ENCODE measurements at regions not wholly inside any gene's neighbourhood (a gene's known extent, or its start where the extent isn't known, plus 50 kb on each side); places are given as distances from the start of the nearest gene placed in this dataset.
"Not testable (repeated sequence)": the region's sequence is repeated elsewhere in the genome, so short reads cannot be mapped to it uniquely, and the experiment has no call there.

DNA sequence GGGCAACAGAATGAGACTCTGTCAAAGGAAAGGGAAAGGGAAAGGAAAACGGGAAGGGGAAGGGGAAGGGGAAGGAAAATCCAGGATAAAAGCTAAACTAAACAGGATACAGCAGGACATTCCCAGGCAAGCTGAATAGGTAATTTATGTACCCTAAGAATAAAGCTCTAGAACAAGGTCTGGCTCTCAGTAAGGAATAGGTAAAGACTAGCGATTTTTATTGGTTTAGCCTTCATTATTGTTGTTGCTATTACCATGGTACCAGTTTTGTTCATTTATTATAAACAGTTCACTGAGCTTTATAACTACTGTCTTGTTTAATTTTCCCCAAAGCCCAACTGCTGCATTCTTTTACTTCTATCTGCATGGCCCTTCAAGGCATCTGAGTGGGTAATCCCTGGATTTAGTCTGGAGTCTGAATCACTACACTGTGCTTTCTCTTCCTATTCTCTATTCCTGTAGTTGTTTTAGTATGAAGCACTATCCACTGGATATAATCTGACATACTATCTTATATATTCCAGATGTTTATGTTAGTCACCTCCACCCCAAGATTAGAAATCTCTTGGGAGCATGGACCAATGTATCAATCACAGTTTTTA lies 127.1 kb upstream of the TANK start:
- no peak for DNase-seq

DNA sequence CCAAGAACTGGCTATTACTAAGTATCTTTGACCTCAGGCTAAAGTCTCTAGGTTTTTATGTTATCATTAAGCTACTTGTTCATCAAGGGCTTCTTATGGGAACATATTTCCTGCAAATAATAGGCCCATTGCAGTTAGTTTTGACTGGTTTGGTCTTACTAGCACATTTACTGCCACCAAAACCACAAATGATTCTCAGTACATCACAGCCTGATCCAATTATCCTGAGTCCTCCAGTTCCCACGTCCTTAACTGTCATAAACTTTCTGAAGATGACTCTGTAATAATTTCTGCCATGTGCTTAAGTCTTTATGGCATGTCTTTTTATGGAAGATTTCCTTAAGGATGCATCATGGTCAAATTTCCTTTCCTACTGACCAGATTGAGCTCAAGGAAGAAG lies 123.3 kb upstream of the TANK start:
- DNase-seq, result no peak

DNA sequence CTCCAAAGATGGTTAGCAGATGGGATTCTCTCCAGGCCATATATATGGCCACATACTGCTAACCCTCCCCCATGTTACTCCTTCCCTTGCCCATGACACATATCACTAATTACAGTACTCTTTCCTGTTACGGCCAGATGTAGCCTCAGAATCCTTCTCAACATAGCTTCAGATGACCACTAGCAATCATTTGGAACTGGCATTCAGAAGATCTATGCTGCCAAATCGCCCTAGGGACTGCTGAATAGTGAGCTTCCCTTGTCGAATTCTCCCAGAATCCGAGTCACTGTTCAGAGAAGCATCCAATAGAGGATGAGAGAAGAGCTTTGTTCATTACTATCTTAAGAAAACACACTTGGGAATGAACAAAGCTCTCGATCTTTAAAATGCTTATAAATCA lies 121.2 kb upstream of the TANK start:
- DNase-seq, result no peak

DNA sequence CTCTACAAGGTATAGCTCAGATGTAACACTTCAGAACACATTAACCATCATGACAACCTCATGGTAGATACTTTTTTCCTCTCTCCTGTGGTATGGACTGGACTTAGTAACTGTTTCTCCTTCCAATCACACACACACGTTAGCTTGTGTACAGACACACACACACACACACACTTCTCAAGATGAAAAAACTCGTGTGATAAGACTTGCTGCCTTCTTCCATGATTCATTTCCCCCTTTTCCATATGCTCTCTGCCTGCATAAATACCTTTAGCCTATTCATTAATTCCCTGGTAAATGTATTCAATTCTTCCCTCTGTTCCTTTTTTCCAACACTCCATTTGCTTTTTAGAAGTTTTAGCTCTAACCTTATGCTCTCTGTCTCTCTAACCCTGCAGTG lies 118.9 kb upstream of the TANK start:
- DNase-seq, result no peak

DNA sequence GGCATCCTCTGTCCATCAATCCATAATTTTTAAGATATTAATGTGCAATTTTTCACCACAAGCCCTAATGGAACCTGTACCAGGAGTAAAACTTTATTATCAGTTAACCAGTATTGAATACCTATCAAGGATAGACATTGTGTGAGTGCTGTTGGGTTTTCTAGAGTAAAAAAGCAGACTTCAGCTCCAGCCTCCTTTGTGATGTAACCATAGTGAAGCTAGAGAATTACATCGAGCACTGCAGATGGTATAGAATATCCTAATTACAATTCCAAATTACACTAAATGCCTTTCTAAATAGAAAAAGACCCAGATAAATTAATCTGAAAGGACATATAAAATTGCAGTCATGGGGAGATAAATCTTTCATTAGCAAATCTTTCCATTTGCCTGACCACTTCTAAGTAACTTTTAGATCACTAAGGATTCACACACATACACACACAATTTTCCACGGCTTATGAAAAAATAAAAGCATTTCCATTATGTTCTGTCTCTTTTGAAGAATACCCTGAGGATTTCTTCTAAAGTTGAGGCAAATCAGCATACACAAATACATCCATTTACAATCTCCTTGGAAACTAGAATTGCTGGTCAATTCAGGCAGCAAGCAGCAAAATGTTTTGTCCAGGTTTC lies 117.1 kb upstream of the TANK start:
- DNase-seq, result no peak

DNA sequence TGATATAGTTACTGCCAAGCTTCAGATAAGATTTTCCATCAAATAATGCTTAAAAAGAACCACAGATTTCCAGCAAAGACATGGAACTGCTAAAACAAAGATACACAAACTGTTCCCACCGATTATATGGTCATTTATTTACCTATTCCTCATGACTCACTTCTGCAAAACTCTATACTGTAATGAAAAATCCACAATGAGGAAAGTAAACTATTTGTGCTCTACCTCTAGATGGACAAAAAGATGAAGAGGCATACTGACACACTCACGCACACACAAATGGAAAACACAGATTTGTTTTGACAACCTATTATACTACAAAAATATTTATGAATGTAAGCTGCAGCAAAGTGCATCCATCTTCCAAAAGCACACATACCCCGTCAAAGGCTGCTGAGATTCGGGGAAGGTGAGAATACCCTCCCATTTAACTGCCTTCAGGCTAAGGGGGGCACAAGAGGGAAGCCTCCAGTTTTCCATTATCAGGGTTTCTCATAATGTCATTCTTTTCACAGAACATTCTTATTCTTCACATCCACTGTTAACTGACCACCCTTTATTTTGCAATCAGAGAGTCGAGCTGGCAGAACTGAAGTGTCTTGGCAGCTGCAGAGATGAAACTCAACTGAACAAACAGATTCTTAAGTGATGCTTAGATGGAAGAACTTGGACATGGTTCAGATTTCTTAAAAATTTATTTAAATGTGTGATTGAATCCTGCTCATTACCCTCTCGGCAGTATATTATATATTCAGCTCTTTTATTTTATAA lies 115.9 kb upstream of the TANK start:
- no peak for DNase-seq

DNA sequence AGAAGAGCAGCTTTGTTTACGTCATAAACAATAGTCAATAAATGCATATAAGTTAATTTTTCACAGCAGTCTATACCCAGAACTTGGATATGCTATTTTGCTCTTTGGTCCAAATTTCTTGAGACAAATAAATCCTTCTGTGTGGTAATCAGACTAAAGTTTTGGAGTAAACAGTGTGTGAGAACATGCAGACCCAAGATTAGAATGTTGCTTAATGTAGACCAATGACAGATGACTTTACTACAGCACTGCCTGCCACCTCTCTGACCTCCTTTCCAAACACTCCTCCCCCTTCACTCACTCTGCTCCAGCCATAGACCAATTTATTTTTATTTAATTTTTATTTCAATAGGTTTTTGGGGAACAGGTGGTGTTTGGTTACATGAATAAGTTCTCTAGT lies 115.3 kb upstream of the TANK start:
- DNase-seq, result no peak

DNA sequence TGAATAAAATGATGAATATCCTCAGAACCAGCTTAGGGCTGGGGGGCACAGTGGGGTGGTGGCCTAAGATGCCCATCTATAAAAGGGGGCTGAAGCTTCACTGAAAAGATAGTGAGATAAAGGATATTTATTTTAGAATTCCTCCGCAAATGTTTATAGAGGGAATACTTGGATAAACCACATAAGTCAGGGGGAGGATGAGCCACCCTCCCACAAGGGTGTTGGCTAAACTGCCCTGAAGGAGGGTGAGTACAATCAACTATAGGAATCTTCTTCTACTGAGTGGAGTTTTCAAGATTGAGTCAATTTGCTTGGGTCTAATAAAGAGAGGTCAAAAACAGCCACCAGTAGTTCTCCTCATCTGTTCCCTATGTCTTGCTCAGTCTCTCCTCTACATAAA lies 114.5 kb upstream of the TANK start:
- DNase-seq, result no peak

DNA sequence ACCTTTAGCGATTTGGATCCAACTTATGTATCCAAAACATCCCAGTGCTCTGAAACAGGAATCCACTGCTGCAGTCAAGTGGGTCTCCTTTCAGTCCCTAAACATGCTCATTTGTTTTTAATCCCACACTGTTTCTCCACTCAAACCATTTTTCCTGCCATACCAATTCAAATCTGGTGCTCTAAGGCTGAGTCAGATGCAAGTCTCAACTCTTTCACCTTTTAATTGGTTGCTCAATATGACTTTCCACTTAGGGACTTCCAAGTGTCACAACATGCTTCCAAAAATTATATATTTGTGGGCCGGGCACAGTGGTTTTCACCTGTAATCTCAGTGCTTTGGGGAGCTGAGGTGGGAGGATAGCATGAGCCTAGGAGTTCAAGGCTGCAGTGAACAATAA lies 113.4 kb upstream of the TANK start:
- DNase-seq, result no peak

DNA sequence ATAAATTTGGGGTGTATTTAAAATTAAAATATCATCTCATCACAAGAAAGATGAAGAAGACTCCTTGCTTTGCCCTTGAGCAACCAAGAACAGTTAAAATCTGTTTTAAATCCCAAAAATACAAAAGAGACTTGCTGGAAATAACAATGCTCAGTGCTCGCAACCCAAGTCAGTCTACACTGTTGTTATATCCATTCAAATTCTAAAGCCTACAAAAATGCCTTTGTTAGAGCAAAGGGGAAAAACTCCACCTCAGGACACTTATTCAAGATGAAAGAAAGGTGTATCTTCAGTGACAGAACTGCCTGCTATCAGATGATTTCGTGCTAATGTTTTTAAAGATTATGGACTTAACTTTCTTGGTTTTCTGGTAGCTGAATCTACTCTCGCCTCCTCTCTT lies 111.9 kb upstream of the TANK start:
- no peak for DNase-seq

DNA sequence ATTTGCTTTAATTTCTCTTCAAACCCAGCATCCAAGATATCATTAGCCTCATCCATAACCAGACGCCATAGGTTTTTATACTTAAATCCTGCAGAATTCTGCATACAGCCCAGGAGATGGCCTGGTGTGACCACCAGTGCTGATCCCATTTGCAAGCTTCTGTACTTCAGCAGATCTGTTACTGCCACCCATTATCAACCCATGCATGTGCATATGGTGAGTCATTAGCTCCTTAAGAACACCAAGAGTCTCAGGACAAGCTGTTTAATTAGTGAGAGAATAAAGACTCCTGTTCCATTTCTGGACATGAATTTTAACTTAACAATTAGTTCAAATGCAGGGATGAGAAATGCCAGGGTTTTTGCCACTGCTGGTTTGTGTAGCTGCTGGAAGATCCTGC lies 110.7 kb upstream of the TANK start:
- DNase-seq, result no peak

DNA sequence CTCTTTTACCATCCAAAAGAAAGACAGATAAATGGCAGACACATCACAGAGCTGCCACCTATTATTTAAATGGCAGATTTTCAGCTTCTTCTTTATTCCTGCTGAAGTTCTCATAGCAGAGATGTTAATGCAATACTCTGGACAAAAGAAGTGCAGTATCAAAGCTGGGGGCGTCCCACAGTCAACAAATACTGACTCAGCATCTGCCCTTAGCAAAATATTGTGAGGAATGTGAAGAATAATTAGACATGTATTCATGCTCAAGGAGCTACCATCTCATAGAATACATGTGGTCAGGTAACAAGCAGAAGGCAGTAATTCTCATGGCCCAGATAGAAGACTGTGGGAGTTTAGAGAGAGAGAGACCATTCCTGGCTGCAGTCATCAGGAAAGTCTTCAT lies 108.0 kb upstream of the TANK start:
- no peak for DNase-seq

DNA sequence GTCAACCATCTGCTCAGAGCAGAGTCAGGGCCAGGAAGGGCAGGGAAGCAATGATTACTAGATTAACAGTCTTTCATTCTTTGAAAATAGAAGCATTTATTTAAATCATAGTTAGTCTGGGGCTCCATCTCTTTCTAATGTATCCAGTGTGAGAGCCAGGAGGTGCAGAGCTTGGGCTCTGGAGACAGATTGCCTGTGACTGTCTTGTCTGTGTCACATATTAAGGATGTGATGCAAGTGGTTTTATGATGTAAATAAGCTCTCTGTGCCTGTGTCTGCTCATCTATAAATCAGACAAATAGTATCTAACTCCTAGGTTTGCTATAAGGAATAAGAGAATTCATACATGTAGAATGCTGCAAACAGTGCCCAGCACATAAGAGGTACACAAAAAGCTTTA lies 104.9 kb upstream of the TANK start:
- DNase-seq, result no peak

DNA sequence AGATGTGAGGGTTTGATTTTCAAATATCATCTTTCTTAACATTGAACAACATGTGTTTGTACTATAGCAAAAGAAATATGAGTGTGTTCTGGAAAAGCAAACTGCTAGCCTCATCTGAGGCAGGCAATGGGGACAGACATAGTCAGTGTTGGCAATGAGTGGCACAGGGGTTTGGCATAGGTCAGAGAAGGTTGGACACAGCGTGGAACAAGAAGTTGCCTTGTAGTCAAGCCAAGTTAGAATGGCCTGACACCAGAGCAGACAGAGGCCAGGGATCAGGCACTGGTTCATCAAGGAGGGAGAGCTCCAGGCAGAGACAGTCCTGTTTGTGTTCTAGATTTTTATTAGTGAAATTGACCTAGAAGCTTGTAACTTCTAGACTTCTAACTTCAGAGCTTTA lies 100.8 kb upstream of the TANK start:
- DNase-seq, result no peak

DNA sequence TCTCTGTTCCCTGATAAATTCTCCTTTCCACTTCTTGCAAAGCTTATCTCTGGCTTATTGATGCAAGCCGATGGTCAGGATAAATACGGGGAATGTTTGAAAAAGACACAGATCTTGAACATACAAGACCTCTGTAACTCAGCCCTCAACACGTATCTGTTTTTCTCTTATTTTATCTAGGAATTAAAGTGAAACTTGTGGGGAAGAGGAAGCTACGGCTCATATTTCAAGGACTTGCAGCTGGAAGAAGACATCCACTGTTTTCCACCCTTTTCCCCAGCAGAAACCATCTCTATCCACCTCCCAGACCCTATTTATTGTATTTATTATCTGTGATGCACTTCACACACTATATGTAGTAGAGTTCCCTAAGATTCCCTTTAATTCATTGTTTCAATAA lies 98.4 kb upstream of the TANK start:
- DNase-seq, result no peak

DNA sequence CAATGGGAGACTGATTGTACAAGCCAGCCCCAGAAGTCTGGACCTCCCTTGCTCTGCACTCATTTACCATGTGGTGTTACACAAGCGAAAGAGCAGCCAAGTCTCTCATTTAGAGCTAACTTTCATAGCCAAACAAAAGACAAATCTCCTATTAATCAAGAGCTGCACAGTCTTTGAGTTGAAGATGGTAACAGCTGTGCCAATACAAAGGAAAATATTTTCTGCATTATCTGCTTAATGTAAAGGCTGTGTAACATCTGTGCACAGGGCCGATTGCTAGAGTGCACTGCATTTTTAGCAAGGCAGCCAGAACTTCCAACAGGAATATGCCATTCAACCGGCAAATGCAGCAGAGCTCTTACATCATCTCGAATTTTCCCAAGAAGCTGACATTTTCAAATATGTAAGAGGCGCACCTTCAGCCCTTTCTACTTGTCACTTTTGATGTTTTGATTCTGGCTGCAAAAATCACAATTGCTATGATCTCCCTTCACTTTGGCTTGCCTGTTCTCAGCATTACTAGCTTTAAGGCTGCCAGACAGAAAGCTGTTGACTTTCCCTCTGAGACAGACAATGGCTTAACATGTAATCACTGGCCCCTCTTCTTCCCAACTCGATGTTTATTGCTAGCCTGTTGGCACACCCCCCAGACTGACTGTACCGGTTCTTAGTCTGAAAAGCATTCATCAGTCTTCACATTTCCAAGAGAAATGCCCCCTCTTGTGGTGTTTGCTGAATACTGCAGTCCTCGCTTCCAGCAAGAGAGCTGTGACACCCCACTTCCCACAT lies 96.9 kb upstream of the TANK start:
- peak; percentile 69 to 70 for DNase-seq

DNA sequence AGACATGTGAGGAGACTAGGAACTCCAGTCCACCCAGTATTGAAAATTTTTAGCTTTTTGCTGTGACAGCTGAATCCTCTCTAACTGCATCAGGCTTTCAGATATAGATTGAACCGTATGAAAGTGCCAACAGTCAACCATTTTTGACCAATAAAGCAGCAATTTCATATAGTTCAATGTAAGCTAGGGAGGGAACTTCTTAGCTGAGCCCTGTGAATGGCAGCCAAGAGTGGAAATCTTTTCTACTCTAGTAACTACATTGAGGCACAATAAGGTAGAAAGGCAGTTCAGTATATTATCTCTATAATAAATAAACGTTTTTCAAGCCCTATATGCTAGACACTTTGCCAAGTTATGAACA lies 96.3 kb upstream of the TANK start:
- no peak for DNase-seq

DNA sequence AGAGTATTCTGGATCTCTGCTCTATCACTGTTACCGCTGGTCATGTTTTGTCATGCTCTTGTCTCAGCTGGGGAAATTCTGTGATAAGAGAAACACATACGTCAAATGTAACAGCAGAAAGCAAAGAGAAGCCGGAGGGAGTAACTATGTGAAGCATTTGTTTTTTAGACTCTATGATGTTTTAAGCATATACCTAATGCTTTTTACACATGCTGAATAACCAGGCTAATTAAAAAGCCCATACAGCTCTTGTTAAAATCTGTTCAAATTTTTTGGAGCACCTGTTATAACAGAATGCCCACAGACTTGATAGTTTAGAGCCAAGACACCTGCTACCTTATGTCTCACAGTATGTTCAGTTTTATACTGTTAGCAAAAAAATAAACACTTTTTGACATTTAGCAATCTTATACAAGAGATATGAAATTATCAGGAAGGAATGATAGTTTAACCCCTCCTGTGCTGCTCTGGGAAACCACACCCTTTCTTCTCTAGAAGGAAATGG lies 92.3 kb upstream of the TANK start:
- no peak for DNase-seq

DNA sequence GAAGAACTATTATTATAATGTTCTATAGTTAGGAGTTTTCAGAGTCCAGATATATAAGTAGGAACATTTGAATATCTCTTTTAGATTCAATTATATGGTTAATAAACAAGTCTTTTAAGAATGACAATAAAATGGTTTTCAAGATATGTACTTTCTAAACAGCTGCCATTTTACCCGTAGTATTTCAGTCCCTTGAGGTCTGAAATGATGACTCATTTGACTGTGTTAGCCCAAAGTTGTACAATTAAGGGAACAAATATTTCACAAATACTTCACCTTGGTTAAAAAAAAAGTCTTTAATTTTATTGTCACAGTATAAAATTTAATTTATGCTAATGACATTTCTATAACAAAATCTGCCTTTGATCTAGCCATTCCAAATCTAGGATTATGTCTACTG lies 91.6 kb upstream of the TANK start:
- no peak for DNase-seq

DNA sequence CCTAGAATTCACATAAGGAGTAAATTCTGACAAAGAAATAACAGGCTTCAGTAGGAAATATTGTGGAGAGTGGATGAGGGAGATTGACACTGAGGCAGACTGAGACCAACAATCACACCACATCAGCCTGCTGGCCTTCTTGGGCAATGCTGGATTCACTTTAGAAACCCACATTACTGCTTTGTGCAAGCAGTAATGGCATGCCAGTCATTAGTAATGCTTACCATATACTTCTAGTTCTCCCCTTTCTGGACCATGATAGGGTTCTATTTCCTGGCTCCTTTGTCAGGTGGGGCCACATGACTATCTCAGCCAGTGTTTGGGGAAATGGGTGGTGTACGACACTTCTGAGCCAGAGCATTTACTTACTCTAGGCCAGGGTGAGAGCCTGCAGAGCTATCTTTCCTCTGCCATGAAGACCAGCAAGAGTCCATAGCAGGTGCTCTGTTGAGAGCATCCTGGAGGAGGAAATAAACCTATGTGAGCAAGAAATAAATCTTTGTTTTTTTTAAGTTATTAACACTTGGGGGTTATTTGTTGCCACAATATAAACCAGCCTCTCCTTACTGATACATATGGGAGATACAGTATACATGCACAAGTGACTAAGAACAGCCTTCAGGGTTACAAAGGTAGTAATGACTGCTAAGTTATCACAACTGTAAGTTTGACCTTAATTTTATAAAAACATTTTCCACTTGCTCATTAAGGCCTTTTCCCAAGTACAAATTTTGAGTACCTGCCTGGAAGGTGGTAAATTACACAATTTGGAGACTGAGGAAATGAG lies 89.3 kb upstream of the TANK start:
- no peak for DNase-seq

DNA sequence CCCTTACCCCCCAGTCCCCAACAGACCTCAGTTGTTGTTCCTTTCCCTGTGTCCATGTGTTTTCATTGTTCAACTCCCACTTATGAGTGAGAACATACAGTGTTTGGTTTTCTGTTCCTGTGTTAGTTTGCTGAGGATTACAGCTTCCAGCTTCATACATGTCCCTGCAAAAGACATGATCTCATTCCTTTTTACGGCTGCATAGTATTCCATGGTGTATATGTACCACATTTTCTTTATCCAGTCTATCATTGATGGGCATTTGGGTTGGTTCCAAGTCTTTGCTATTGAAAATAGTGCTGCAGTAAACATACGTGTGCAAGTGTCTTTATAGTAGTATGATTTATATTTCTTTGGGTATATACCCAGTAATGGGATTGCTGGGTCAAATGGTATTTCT lies 87.8 kb upstream of the TANK start:
- DNase-seq, result not testable (repeated sequence)

DNA sequence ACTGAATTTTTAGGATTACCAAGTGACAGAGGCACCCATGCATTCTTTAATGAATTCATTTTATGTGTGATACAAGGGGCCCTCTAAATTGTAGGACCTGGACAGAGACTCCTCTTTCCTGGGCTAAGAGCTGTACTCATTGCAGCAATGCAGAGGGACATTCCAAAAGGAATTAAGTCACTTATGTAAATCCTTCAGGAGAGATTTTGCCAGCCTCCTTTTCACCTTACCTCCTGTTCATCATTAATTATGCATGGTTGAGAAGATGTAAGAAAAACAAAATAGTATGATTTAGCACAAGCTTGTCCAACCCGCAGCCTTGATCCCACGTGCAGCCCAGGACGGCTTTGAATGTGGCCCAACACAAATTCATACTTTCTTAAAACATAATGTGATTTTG lies 84.5 kb upstream of the TANK start:
- DNase-seq, result no peak

DNA sequence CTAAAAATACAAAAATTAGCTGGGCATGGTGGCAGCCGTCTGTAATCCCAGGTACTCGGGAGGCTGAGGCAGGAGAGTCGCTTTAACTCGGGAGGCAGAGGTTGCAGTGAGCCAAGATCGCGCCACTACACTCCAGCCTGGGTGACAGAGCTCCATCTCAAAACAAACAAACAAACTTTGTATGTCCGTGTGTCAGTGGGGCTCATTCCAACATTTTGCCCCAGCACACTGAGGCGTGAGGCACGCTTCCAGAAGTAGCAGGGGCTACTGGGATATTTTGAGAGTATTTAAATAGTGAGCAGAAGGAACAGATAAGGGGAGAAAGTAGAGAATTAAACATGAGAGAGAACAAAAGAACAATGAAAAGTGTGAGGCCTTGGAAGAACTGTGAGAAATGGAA lies 83.3 kb upstream of the TANK start:
- no peak for DNase-seq

Data from stimulated activated CD4-positive, alpha-beta T cell treated with anti-CD3 and anti-CD28 coated beads, Interleukin-2, amount 100 ng/mL, for 24 hours (primary cell).